ENCODE measurements at regions not wholly inside any gene's neighbourhood (a gene's known extent, or its start where the extent isn't known, plus 50 kb on each side); places are given as distances from the start of the nearest gene placed in this dataset.

DNA sequence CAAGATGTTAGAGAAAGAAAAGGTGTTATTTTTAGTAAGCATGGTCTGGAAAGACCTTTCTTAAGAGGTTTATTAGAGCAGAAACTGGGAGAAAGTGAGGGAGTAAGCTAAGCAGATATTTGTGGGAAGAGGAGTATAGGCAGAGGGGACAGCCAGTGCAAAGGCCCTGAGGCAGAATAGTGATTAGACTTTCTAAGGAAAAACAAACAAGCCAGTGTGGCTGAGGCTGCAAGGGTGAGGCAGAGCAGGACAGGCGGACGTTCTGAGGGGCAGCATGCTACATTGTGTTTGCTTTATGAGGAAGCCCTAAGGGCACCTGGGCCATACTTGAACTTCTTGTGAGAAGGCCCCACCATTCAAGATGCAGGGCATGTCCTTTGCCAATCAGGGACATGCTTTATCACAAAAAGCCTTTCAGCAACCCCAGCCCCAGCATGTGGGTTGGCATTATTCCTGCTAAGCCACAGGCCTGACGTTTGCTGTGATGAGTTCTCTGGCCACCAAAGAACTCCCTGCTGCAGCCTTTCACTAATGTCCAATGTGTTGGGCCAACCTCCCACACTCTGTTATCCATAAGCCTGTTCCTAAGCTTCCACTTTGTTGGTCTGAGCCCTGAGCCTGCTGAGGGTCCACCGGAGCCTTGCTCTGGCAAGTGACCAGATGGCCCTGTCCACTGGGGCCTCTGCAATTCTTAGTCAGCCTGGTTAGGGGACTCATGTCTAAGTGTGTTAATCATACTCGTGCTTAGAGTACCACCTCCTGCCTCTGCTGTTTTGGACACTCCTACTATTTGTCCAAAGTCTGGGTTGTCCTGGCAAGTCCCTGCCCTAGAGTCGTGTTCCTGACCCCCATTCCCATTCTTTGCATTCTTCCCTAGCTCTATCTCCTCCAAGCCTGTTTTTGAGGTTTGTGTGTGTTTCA, 209.9 kb upstream of the CTNNB1 start:
- Histone ChIP-seq H3K36me3 (no peaks in the 10 kb centered on the region), H3K4me3 (no peak overlapping the region), H3K27me3 (no peaks in the 10 kb centered on the region), H3K27ac (no peak overlapping the region), H3K9me3 (no peaks in the 10 kb centered on the region), H3K4me1 (no peaks in the 10 kb centered on the region)
- TF ChIP-seq, protein P1, sequence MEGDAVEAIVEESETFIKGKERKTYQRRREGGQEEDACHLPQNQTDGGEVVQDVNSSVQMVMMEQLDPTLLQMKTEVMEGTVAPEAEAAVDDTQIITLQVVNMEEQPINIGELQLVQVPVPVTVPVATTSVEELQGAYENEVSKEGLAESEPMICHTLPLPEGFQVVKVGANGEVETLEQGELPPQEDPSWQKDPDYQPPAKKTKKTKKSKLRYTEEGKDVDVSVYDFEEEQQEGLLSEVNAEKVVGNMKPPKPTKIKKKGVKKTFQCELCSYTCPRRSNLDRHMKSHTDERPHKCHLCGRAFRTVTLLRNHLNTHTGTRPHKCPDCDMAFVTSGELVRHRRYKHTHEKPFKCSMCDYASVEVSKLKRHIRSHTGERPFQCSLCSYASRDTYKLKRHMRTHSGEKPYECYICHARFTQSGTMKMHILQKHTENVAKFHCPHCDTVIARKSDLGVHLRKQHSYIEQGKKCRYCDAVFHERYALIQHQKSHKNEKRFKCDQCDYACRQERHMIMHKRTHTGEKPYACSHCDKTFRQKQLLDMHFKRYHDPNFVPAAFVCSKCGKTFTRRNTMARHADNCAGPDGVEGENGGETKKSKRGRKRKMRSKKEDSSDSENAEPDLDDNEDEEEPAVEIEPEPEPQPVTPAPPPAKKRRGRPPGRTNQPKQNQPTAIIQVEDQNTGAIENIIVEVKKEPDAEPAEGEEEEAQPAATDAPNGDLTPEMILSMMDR (IDR thresholded peaks at IDR 0.05), result no peak
- intact Hi-C loops (cut with DNase I; ENCODE audit: low total_unique reads), result no loop called here
- DNase-seq, result no peak

DNA sequence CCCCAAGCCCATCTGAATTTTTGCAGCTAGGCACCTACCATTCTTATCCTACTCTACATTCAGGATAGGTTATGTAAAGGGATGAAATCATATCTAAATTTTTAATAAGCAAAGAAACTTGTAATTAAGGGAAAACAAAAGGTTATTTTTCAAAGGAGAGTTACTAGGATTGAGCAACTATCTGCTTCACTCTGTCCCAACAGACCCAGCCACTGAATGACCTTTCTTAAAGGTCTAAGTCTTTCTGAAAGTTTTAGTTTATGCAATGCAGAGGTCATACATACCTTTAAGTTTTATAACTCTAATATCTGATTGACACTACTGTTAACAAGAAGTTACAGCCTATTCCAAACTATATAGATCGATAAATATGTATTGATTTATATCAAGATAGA, 209.2 kb upstream of the CTNNB1 start:
- DNase-seq, result no peak
- H3K27ac ChIP-seq, result no peak overlapping the region
- H3K9me3 ChIP-seq, result no peaks in the 10 kb centered on the region
- TF ChIP-seq, protein P1 (IDR thresholded peaks at IDR 0.05), result no peak
- H3K36me3 ChIP-seq, result no peaks in the 10 kb centered on the region
- intact Hi-C loops (cut with DNase I; ENCODE audit: low total_unique reads), result no loop called here
- no peak overlapping the region for H3K4me3 ChIP-seq
- H3K27me3 ChIP-seq, result no peaks in the 10 kb centered on the region
- H3K4me1 ChIP-seq, result no peaks in the 10 kb centered on the region

DNA sequence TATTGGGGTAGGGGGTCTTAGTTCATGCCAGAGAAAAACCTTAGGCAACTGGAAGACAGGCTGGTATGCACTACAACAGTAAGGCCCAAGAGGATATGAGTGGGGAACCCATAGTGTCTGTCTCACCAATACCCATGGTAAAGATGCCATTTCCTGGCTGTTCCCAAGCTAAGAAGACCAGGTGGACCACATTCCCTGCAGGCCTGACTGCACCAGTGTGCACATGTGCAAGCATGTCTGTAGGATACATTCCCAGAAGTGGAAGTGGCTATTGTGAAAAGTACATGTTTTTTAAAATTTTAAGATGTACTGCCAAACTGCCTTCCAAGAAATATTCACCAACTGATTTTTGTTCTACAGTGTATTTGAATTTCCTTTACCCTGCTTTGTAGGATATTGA, 207.3 kb upstream of the CTNNB1 start:
- intact Hi-C loops (cut with DNase I; ENCODE audit: low total_unique reads), result no loop called here
- Histone ChIP-seq H3K9me3 (no peaks in the 10 kb centered on the region), H3K4me3 (no peak overlapping the region), H3K27me3 (no peaks in the 10 kb centered on the region), H3K4me1 (peaks cover 0 to 11% (median 5%) of the 10 kb centered on the region in 4 donors), H3K36me3 (no peaks in the 10 kb centered on the region), H3K27ac (no peak overlapping the region)
- TF ChIP-seq, protein P1 (IDR thresholded peaks at IDR 0.05), result no peak
- no peak for DNase-seq

DNA sequence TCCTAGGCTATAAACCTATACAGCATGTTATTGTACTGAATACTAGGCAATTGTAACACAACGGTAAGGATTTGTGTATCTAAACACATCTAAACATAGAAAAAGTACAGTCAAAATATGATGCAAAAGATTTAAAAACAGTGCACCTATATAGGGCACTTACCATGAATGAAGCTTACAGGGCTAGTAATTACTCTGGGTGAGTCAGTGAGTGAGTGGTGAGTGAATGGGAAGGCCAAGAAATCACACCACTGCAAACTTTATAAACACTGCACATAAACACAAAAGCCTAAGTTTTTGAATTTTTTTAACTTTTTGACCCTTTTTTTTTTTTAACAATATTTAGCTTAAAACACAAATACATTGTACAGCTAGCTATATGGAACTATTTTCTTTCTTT, 204.7 kb upstream of the CTNNB1 start:
- TF ChIP-seq, protein P1 (IDR thresholded peaks at IDR 0.05), result no peak
- Histone ChIP-seq H3K4me3 (no peak overlapping the region), H3K4me1 (peaks cover 0 to 35% (median 22%) of the 10 kb centered on the region in 4 donors), H3K36me3 (no peaks in the 10 kb centered on the region), H3K9me3 (no peaks in the 10 kb centered on the region), H3K27me3 (no peaks in the 10 kb centered on the region), H3K27ac (no peak overlapping the region)
- DNase-seq, result no peak
- intact Hi-C loops (cut with DNase I; ENCODE audit: low total_unique reads), result no loop called here

DNA sequence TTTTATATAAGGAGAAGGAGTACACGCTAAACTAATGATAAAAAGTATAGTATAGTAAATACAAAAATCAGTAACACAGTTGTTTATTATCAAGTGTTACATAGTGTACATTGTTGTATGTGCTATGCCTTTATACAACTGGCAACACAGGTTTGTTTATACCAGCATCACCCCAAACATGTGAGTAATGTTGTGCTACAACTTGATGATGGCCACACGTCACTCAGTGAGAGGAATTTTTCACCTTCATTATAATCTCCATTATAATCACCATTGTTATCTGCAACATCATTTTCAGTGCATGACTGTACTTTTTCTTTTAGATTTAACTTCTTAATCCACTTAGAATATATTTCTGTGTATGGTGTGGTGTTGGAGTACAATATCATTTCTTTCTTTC, 204.0 kb upstream of the CTNNB1 start:
- TF ChIP-seq, protein P1 (IDR thresholded peaks at IDR 0.05), result no peak
- Histone ChIP-seq H3K27ac (no peak overlapping the region), H3K36me3 (no peaks in the 10 kb centered on the region), H3K4me3 (no peak overlapping the region), H3K9me3 (no peaks in the 10 kb centered on the region), H3K4me1 (peaks cover 4 to 41% (median 28%) of the 10 kb centered on the region in 4 donors), H3K27me3 (no peaks in the 10 kb centered on the region)
- intact Hi-C loops (cut with DNase I; ENCODE audit: low total_unique reads), result no loop called here
- no peak for DNase-seq
